ENCODE measurements at regions not wholly inside any gene's neighbourhood (a gene's known extent, or its start where the extent isn't known, plus 50 kb on each side); places are given as distances from the start of the nearest gene placed in this dataset.

GRCh38 chr16:6495486-6496210, 837.0 kb upstream of the RBFOX1 start:
- Mint-ChIP-seq H3K4me3 (no peak overlapping the region), H3K27me3 (ENCODE audit: insufficient read depth) (no peaks in the 10 kb centered on the region), H3K36me3 (ENCODE audit: low read depth) (no peaks in the 10 kb centered on the region), H3K4me1 (ENCODE audit: low read depth) (no peaks in the 10 kb centered on the region), H3K9me3 (peaks cover 3% of the 10 kb centered on the region), H3K27ac (no peak overlapping the region)
- intact Hi-C loops (cut with micrococcal nuclease): no loop called here
- DNase-seq (ENCODE audit: low spot score): no peak

GRCh38 chr16:6494716-6495115, 837.9 kb upstream of the RBFOX1 start:
- intact Hi-C loops (cut with micrococcal nuclease): no loop called here
- no peaks in the 10 kb centered on the region for H3K4me1 Mint-ChIP-seq (ENCODE audit: low read depth)
- no peaks in the 10 kb centered on the region for H3K36me3 Mint-ChIP-seq (ENCODE audit: low read depth)
- H3K27ac Mint-ChIP-seq: no peak overlapping the region
- H3K9me3 Mint-ChIP-seq: peaks cover 3% of the 10 kb centered on the region
- no peaks in the 10 kb centered on the region for H3K27me3 Mint-ChIP-seq (ENCODE audit: insufficient read depth)
- no peak overlapping the region for H3K4me3 Mint-ChIP-seq
- no peak for DNase-seq (ENCODE audit: low spot score)

DNA sequence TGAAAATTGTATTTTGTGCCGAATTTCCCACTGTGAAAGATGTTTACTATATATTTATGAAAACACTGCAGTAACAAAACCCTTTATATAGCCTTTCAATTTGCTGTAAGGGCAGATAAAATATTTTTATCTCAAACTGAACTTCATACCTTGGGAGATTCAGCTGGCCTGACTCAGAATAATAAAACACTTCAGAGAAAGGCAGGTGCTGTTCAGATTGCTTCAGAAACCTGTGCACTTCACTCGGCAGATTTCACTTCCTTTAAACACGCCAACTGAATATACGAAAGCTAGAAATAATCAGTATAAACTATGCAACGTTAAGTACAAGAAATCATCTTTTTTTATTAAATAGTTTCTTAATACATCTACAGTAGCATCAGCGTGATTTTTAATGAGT, 839.1 kb upstream of the RBFOX1 start:
- Mint-ChIP-seq H3K4me1 (ENCODE audit: low read depth) (no peaks in the 10 kb centered on the region), H3K27ac (no peak overlapping the region), H3K27me3 (ENCODE audit: insufficient read depth) (no peaks in the 10 kb centered on the region), H3K9me3 (peaks cover 3% of the 10 kb centered on the region), H3K4me3 (no peak overlapping the region), H3K36me3 (ENCODE audit: low read depth) (no peaks in the 10 kb centered on the region)
- no peak for DNase-seq (ENCODE audit: low spot score)
- intact Hi-C loops (cut with micrococcal nuclease): no loop called here

GRCh38 chr16:6492742-6493141, 839.9 kb upstream of the RBFOX1 start:
- Mint-ChIP-seq H3K27ac (no peak overlapping the region), H3K27me3 (ENCODE audit: insufficient read depth) (no peaks in the 10 kb centered on the region), H3K4me1 (ENCODE audit: low read depth) (no peaks in the 10 kb centered on the region), H3K36me3 (ENCODE audit: low read depth) (no peaks in the 10 kb centered on the region), H3K4me3 (no peak overlapping the region), H3K9me3 (peaks cover 8% of the 10 kb centered on the region)
- intact Hi-C loops (cut with micrococcal nuclease): no loop called here
- DNase-seq (ENCODE audit: low spot score): no peak

DNA sequence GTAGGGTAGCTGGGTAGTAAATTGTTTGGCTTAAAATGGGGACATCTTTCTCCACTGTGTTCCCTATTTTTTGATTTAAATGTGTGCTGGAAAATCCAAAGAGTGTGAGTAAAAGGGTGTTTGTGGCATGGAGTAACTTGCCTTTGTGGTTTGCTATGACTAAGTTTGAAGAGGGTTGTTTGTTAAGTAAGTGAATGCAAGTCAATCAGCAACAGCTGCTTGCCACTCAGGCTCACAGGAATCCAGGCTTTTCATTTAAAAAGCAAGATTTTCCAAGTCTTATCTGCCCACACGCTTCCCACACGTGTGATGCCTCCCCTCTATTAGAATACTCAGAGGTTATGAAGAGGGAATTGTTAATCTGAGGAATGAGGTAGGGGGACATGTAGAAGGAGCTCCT, 847.7 kb upstream of the RBFOX1 start:
- intact Hi-C loops (cut with micrococcal nuclease): no loop called here
- no peak overlapping the region for H3K27ac Mint-ChIP-seq
- H3K9me3 Mint-ChIP-seq: peaks cover 5% of the 10 kb centered on the region
- peaks cover 3% of the 10 kb centered on the region for H3K27me3 Mint-ChIP-seq (ENCODE audit: insufficient read depth)
- no peak for DNase-seq (ENCODE audit: low spot score)
- H3K4me3 Mint-ChIP-seq: no peak overlapping the region
- no peaks in the 10 kb centered on the region for H3K36me3 Mint-ChIP-seq (ENCODE audit: low read depth)
- no peaks in the 10 kb centered on the region for H3K4me1 Mint-ChIP-seq (ENCODE audit: low read depth)

DNA sequence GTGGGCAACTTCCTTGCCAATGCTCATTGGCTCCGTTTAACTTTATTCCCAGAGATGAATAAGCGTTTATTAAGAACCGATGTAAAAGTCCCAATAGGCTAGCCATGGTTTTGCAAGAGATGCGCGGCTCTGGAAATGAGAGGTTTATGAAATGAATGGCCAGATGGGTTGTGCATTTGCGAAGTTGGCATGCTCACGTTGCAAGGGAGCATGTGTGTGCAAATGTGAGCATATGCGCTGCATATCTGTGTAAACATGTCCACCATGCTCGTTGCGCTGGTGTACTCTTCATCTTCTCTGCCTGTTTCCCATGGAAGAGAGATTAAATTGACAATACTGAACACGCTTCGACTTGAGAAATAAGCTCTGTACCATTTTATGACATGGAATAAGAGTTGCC, 848.6 kb upstream of the RBFOX1 start:
- DNase-seq (ENCODE audit: low spot score): no peak
- H3K4me1 Mint-ChIP-seq (ENCODE audit: low read depth): no peaks in the 10 kb centered on the region
- no peak overlapping the region for H3K27ac Mint-ChIP-seq
- no peak overlapping the region for H3K4me3 Mint-ChIP-seq
- peaks cover 3% of the 10 kb centered on the region for H3K27me3 Mint-ChIP-seq (ENCODE audit: insufficient read depth)
- intact Hi-C loops (cut with micrococcal nuclease): no loop called here
- H3K36me3 Mint-ChIP-seq (ENCODE audit: low read depth): no peaks in the 10 kb centered on the region
- H3K9me3 Mint-ChIP-seq: peaks cover 5% of the 10 kb centered on the region

DNA sequence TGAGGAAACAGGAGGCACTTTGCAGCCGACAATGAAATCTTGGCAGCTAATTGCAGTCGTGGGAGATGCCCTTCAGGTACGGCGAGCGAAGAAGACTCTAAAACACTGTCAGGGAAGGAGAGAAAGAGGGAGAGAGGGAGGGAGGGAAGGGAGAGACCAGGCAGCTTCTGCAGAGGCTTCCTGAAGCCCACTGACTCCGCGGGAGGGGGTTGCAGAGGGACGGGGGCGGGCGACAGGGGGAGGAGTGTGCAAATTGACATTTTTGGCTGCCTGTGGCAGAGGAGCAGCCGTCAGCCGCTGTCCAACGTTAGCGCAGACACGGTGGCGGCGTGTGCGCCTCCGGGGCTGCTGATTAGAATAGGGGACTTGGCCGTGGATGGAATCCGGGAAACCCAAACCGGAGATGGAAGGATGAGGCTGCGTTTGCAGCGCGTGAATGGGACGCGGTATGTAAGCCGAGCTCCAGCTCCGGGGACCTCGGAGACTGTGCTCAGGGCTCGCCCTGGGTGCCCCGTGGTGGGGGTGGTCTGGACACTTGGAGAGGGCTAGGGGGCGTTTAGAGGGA, 849.1 kb upstream of the RBFOX1 start:
- no peak for DNase-seq (ENCODE audit: low spot score)
- H3K27ac Mint-ChIP-seq: no peak overlapping the region
- peaks cover 3% of the 10 kb centered on the region for H3K27me3 Mint-ChIP-seq (ENCODE audit: insufficient read depth)
- H3K9me3 Mint-ChIP-seq: peaks cover 5% of the 10 kb centered on the region
- H3K4me3 Mint-ChIP-seq: no peak overlapping the region
- intact Hi-C loops (cut with micrococcal nuclease): no loop called here
- no peaks in the 10 kb centered on the region for H3K4me1 Mint-ChIP-seq (ENCODE audit: low read depth)
- H3K36me3 Mint-ChIP-seq (ENCODE audit: low read depth): no peaks in the 10 kb centered on the region

- no peak overlapping the region for H3K4me3 Mint-ChIP-seq
- H3K4me1 Mint-ChIP-seq (ENCODE audit: low read depth): no peaks in the 10 kb centered on the region
- intact Hi-C loops (cut with micrococcal nuclease): no loop called here
- H3K9me3 Mint-ChIP-seq: peaks cover 3% of the 10 kb centered on the region
- DNase-seq (ENCODE audit: low spot score): no peak
- H3K36me3 Mint-ChIP-seq (ENCODE audit: low read depth): no peaks in the 10 kb centered on the region
- peaks cover 3% of the 10 kb centered on the region for H3K27me3 Mint-ChIP-seq (ENCODE audit: insufficient read depth)
- H3K27ac Mint-ChIP-seq: no peak overlapping the region
These were observed 849.8 kb upstream of the RBFOX1 start for GRCh38 chr16:6482696-6483468.

GRCh38 chr16:6481894-6482293, 850.8 kb upstream of the RBFOX1 start:
- intact Hi-C loops (cut with micrococcal nuclease): no loop called here
- no peak overlapping the region for H3K27ac Mint-ChIP-seq
- no peak overlapping the region for H3K4me3 Mint-ChIP-seq

GRCh38 chr16:6453742-6454141, 878.9 kb upstream of the RBFOX1 start:
- intact Hi-C loops (cut with micrococcal nuclease): no loop called here
- no peaks in the 10 kb centered on the region for H3K27me3 Mint-ChIP-seq (ENCODE audit: insufficient read depth)

More at GRCh38 chr16:6481894-6482293, 850.8 kb upstream of the RBFOX1 start:
- no peak for DNase-seq (ENCODE audit: low spot score)
- Mint-ChIP-seq H3K36me3 (ENCODE audit: low read depth) (no peaks in the 10 kb centered on the region), H3K4me1 (ENCODE audit: low read depth) (no peaks in the 10 kb centered on the region), H3K9me3 (peaks cover 4% of the 10 kb centered on the region), H3K27me3 (ENCODE audit: insufficient read depth) (peaks cover 3% of the 10 kb centered on the region)

GRCh38 chr16:6447021-6447790, 885.4 kb upstream of the RBFOX1 start:
- H3K36me3 Mint-ChIP-seq (ENCODE audit: low read depth): no peaks in the 10 kb centered on the region
- DNase-seq (ENCODE audit: low spot score): no peak
- no peak overlapping the region for H3K27ac Mint-ChIP-seq
- intact Hi-C loops (cut with micrococcal nuclease): no loop called here
- peaks cover 36% of the 10 kb centered on the region for H3K9me3 Mint-ChIP-seq
- H3K27me3 Mint-ChIP-seq (ENCODE audit: insufficient read depth): no peaks in the 10 kb centered on the region
- no peak overlapping the region for H3K4me3 Mint-ChIP-seq
- no peaks in the 10 kb centered on the region for H3K4me1 Mint-ChIP-seq (ENCODE audit: low read depth)

More at GRCh38 chr16:6453742-6454141, 878.9 kb upstream of the RBFOX1 start:
- H3K9me3 Mint-ChIP-seq: peaks cover 29% of the 10 kb centered on the region
- no peak overlapping the region for H3K27ac Mint-ChIP-seq
- no peak for DNase-seq (ENCODE audit: low spot score)
- H3K4me3 Mint-ChIP-seq: no peak overlapping the region
- no peaks in the 10 kb centered on the region for H3K4me1 Mint-ChIP-seq (ENCODE audit: low read depth)
- no peaks in the 10 kb centered on the region for H3K36me3 Mint-ChIP-seq (ENCODE audit: low read depth)

GRCh38 chr16:6446370-6446769, 886.3 kb upstream of the RBFOX1 start:
- no peak overlapping the region for H3K4me3 Mint-ChIP-seq
- H3K36me3 Mint-ChIP-seq (ENCODE audit: low read depth): no peaks in the 10 kb centered on the region
- H3K9me3 Mint-ChIP-seq: peaks cover 29% of the 10 kb centered on the region
- intact Hi-C loops (cut with micrococcal nuclease): no loop called here
- H3K27ac Mint-ChIP-seq: no peak overlapping the region
- no peaks in the 10 kb centered on the region for H3K4me1 Mint-ChIP-seq (ENCODE audit: low read depth)
- no peaks in the 10 kb centered on the region for H3K27me3 Mint-ChIP-seq (ENCODE audit: insufficient read depth)
- no peak for DNase-seq (ENCODE audit: low spot score)

DNA sequence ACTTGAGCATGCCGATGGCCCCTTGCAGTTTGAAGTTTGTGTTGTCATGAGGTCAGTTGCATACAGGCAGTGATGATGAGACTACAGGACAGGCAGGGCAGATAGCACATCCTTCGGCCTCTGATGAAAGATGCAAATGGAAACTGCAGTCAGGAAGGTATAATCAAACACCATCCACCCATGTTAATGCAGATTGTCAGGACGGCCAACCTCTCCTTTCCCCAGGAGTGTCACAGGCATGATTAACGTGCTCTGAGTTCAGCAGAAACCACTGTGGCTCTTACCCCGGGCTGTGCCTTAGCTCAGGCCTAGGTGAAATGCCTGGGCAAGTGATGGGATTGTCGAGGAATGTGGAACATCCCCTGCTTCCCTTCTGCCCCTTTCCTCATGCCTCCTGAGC, 893.5 kb upstream of the RBFOX1 start:
- H3K27me3 Mint-ChIP-seq (ENCODE audit: insufficient read depth): no peaks in the 10 kb centered on the region
- peaks cover 39% of the 10 kb centered on the region for H3K9me3 Mint-ChIP-seq
- no peaks in the 10 kb centered on the region for H3K4me1 Mint-ChIP-seq (ENCODE audit: low read depth)
- H3K4me3 Mint-ChIP-seq: no peak overlapping the region
- DNase-seq (ENCODE audit: low spot score): no peak
- no peaks in the 10 kb centered on the region for H3K36me3 Mint-ChIP-seq (ENCODE audit: low read depth)
- intact Hi-C loops (cut with micrococcal nuclease): no loop called here
- H3K27ac Mint-ChIP-seq: no peak overlapping the region
